ENCODE measurements at regions not wholly inside any gene's neighbourhood (a gene's known extent, or its start where the extent isn't known, plus 50 kb on each side); places are given as distances from the start of the nearest gene placed in this dataset.

GRCh38 chr3:110774496-110775265 lies 296.9 kb upstream of the NECTIN3 start:
- Histone ChIP-seq H3K9me3 (ENCODE audit: low read length) (no peaks in the 10 kb centered on the region), H3F3A (ENCODE audit: insufficient read depth, low read length, poor library complexity, severe bottlenecking) (no peaks in the 10 kb centered on the region), H3K9me2 (ENCODE audit: insufficient read depth, low read length) (no peaks in the 10 kb centered on the region), H2AFZ (ENCODE audit: low read depth, low read length) (no peak overlapping the region), H3K27ac (ENCODE audit: low read length) (no peak overlapping the region), H3K36me3 (ENCODE audit: insufficient read depth, low read length) (no peaks in the 10 kb centered on the region), H3K79me2 (replicated peaks; ENCODE audit: insufficient read depth, low read length) (no peaks in the 10 kb centered on the region), H3K4me3 (ENCODE audit: low read length) (no peak overlapping the region), H3K4me2 (ENCODE audit: low read length) (no peak overlapping the region), H4K20me1 (ENCODE audit: insufficient read depth) (no peaks in the 10 kb centered on the region), H3K9ac (ENCODE audit: low read length) (no peak overlapping the region), H3K27me3 (ENCODE audit: insufficient read depth, low read depth, low read length) (no peaks in the 10 kb centered on the region)
- TF ChIP-seq POLR2AphosphoS5 (IDR thresholded peaks at IDR 0.05): no peak
- no peak for TF ChIP-seq MXI1 (conservative IDR thresholded peaks at IDR 0.05; ENCODE audit: poor library complexity, severe bottlenecking)
- no peak for TF ChIP-seq RAD21 (conservative IDR thresholded peaks at IDR 0.05)
- TF ChIP-seq REST (IDR thresholded peaks at IDR 0.05; ENCODE audit: borderline replicate concordance): no peak
- TF ChIP-seq SMC3 (conservative IDR thresholded peaks at IDR 0.05; ENCODE audit: poor library complexity): no peak
- no peak for TF ChIP-seq EP300 (conservative IDR thresholded peaks at IDR 0.05; ENCODE audit: poor library complexity, severe bottlenecking)
- no peak for TF ChIP-seq EZH2 (IDR thresholded peaks at IDR 0.05; ENCODE audit: borderline replicate concordance, insufficient read depth, low read length, poor library complexity, severe bottlenecking)
- TF ChIP-seq CTCF (IDR thresholded peaks at IDR 0.05; ENCODE audit: poor library complexity, severe bottlenecking): no peak
- TF ChIP-seq TAF1 (IDR thresholded peaks at IDR 0.05; ENCODE audit: low read depth): no peak

GRCh38 chr3:110779581-110779980 lies 292.0 kb upstream of the NECTIN3 start:
- TF ChIP-seq POLR2AphosphoS5 (IDR thresholded peaks at IDR 0.05) (no peak), TAF1 (IDR thresholded peaks at IDR 0.05; ENCODE audit: low read depth) (no peak), SMC3 (conservative IDR thresholded peaks at IDR 0.05; ENCODE audit: poor library complexity) (no peak), MXI1 (conservative IDR thresholded peaks at IDR 0.05; ENCODE audit: poor library complexity, severe bottlenecking) (no peak), REST (IDR thresholded peaks at IDR 0.05; ENCODE audit: borderline replicate concordance) (no peak), CTCF (IDR thresholded peaks at IDR 0.05; ENCODE audit: poor library complexity, severe bottlenecking) (no peak), EZH2 (IDR thresholded peaks at IDR 0.05; ENCODE audit: borderline replicate concordance, insufficient read depth, low read length, poor library complexity, severe bottlenecking) (no peak), EP300 (conservative IDR thresholded peaks at IDR 0.05; ENCODE audit: poor library complexity, severe bottlenecking) (no peak), RAD21 (conservative IDR thresholded peaks at IDR 0.05) (no peak)

More at GRCh38 chr3:110779581-110779980, 292.0 kb upstream of the NECTIN3 start:
- Histone ChIP-seq H3K4me3 (ENCODE audit: low read length) (no peak overlapping the region), H3K9me3 (ENCODE audit: low read length) (no peaks in the 10 kb centered on the region), H3K9me2 (ENCODE audit: insufficient read depth, low read length) (no peaks in the 10 kb centered on the region), H3K79me2 (replicated peaks; ENCODE audit: insufficient read depth, low read length) (no peaks in the 10 kb centered on the region), H4K20me1 (ENCODE audit: insufficient read depth) (no peaks in the 10 kb centered on the region), H3K27ac (ENCODE audit: low read length) (no peak overlapping the region), H3K4me2 (ENCODE audit: low read length) (no peak overlapping the region), H2AFZ (ENCODE audit: low read depth, low read length) (no peak overlapping the region), H3K36me3 (ENCODE audit: insufficient read depth, low read length) (no peaks in the 10 kb centered on the region), H3K27me3 (ENCODE audit: insufficient read depth, low read depth, low read length) (no peaks in the 10 kb centered on the region), H3K9ac (ENCODE audit: low read length) (no peak overlapping the region), H3F3A (ENCODE audit: insufficient read depth, low read length, poor library complexity, severe bottlenecking) (no peaks in the 10 kb centered on the region)
